ENCODE measurements at regions not wholly inside any gene's neighbourhood (a gene's known extent, or its start where the extent isn't known, plus 50 kb on each side); places are given as distances from the start of the nearest gene placed in this dataset.

DNA sequence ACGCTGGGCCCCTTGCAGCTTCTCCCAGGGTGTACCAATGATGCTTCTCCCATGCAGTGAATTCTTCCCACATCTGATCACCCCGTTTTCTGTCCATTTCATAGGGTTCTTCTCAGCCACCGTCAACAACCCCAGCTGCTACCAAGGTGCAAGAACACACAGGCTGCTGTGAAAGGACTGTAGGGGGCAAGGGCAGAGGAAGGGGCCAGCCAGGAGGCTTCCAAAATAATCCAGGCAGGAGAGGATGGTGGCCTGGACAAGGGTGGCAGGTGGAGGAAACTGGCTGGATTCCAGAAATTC, 113.3 kb upstream of the WNT4 start:
- TF ChIP-seq EZH2 (IDR thresholded peaks at IDR 0.05) = no peak
- TF ChIP-seq, protein P1, sequence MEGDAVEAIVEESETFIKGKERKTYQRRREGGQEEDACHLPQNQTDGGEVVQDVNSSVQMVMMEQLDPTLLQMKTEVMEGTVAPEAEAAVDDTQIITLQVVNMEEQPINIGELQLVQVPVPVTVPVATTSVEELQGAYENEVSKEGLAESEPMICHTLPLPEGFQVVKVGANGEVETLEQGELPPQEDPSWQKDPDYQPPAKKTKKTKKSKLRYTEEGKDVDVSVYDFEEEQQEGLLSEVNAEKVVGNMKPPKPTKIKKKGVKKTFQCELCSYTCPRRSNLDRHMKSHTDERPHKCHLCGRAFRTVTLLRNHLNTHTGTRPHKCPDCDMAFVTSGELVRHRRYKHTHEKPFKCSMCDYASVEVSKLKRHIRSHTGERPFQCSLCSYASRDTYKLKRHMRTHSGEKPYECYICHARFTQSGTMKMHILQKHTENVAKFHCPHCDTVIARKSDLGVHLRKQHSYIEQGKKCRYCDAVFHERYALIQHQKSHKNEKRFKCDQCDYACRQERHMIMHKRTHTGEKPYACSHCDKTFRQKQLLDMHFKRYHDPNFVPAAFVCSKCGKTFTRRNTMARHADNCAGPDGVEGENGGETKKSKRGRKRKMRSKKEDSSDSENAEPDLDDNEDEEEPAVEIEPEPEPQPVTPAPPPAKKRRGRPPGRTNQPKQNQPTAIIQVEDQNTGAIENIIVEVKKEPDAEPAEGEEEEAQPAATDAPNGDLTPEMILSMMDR (IDR thresholded peaks at IDR 0.05) = no peak
- TF ChIP-seq EZH2phosphoT487 (IDR thresholded peaks at IDR 0.05) = no peak

Measured in neural progenitor cell (in vitro differentiated cells).